ENCODE measurements at regions not wholly inside any gene's neighbourhood (a gene's known extent, or its start where the extent isn't known, plus 50 kb on each side); places are given as distances from the start of the nearest gene placed in this dataset.

DNA sequence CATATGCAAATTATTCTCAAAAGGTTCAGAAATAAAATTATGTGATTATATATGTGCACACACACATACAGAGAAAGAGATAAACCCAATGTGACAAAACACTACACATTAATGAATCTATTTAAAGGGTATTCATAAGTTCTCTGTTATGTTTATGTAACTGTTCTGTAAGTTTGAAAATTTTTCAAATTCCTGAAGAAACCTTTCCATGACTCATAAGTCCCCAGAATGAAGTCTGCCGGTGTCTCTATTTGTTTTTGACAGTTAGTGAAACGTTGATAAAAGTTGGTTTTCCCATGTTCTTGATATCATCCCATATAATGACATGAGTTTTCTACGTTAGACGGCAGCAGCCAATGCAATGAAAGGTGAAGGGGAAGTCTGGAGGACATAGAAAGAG, 199.5 kb upstream of the PUM3 start:
- peaks cover 3% of the 10 kb centered on the region for H3F3A ChIP-seq (replicated peaks; ENCODE audit: insufficient read depth)
- ChIA-PET POLR2A (no interaction called here), CTCF (no interaction called here)
- no peak overlapping the region for H3K4me2 ChIP-seq
- H3K4me3 ChIP-seq (ENCODE audit: low read depth in 2 of 2, low read length in 1 of 2): no peak overlapping the region
- no peak overlapping the region for H3K9ac ChIP-seq
- no peaks in the 10 kb centered on the region; a peak in 2 of 4 replicates for H3K4me1 ChIP-seq (ENCODE audit: control insufficient read depth in 1 of 2, insufficient read depth in 2 of 2, low read depth in 1 of 2, low read length in 1 of 2)
- H3K79me2 ChIP-seq (ENCODE audit: insufficient read depth): no peaks in the 10 kb centered on the region
- WGBS (ENCODE audit: low lambda C conversion rate): 44% methylated on average over 4 of the region's 4 CpGs
- DNase-seq: no peak
- 0 out of 2 replicates have a peak overlapping the region, but pooled peaks have one; percentile 24 for H2AFZ ChIP-seq (ENCODE audit: low read depth)
- H3K9me3 ChIP-seq: no peaks in the 10 kb centered on the region
- no peaks in the 10 kb centered on the region for H3K36me3 ChIP-seq (replicated peaks in 1 of 2; ENCODE audit: control insufficient read depth in 1 of 2, insufficient read depth in 2 of 2, low read length in 1 of 2)
- no peak overlapping the region for H3K27ac ChIP-seq (ENCODE audit: low read depth in 2 of 2, low read length in 1 of 2)
- H3K27me3 ChIP-seq (ENCODE audit: insufficient read depth): no peaks in the 10 kb centered on the region
- no peaks in the 10 kb centered on the region for H3K9me2 ChIP-seq
- no peaks in the 10 kb centered on the region for H4K20me1 ChIP-seq (ENCODE audit: insufficient read depth)
- no peak for TF ChIP-seq MEF2A (IDR thresholded peaks at IDR 0.05; ENCODE audit: borderline replicate concordance, low read depth)
- TF ChIP-seq TEAD4 (IDR thresholded peaks at IDR 0.05; ENCODE audit: borderline replicate concordance, insufficient read depth): no peak
- no peak for TF ChIP-seq NFIC (IDR thresholded peaks at IDR 0.05; ENCODE audit: borderline replicate concordance)

DNA sequence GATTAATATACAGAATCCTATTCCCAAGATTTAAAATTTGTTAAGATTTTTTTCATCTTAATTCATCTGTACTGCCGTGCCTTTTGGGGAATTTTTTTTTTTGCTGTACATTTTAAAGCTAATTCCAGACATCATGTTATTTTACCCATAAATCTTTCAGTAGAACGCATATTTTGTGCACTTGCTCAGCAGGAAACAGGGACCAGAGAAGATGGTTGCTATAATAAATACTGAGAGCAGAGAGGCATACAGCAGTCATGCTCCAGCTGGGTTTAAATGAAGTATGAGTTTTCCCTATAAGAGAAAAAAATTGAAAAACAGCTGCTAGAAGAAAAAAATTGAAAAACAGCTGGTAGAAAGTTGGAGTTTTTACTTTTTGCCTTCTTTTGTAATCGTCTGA, 196.9 kb upstream of the PUM3 start:
- no peaks in the 10 kb centered on the region for H3K27me3 ChIP-seq (ENCODE audit: insufficient read depth)
- POLR2A ChIA-PET: no interaction called here

GRCh38 chr9:3036333-3036700, 192.4 kb upstream of the PUM3 start:
- WGBS (ENCODE audit: low lambda C conversion rate): 0% methylated on average over 1 of the region's 1 CpG
- Histone ChIP-seq H3K27ac (ENCODE audit: low read depth in 2 of 2, low read length in 1 of 2) (no peak overlapping the region), H3K9me3 (no peaks in the 10 kb centered on the region), H3K4me1 (ENCODE audit: control insufficient read depth in 1 of 2, insufficient read depth in 2 of 2, low read depth in 1 of 2, low read length in 1 of 2) (no peaks in the 10 kb centered on the region), H3K4me2 (no peak overlapping the region), H3K36me3 (replicated peaks in 1 of 2; ENCODE audit: control insufficient read depth in 1 of 2, insufficient read depth in 2 of 2, low read length in 1 of 2) (no peaks in the 10 kb centered on the region), H4K20me1 (ENCODE audit: insufficient read depth) (no peaks in the 10 kb centered on the region), H3K4me3 (ENCODE audit: low read depth in 2 of 2, low read length in 1 of 2) (no peak overlapping the region), H2AFZ (ENCODE audit: low read depth) (no peak overlapping the region), H3F3A (replicated peaks; ENCODE audit: insufficient read depth) (no peaks in the 10 kb centered on the region), H3K27me3 (ENCODE audit: insufficient read depth) (no peaks in the 10 kb centered on the region), H3K9me2 (no peaks in the 10 kb centered on the region), H3K79me2 (ENCODE audit: insufficient read depth) (no peaks in the 10 kb centered on the region), H3K9ac (no peak overlapping the region)
- DNase-seq: no peak
- POLR2A ChIA-PET: no interaction called here
- CTCF ChIA-PET: no interaction called here
- TF ChIP-seq ZBTB33 (IDR thresholded peaks at IDR 0.05; ENCODE audit: borderline replicate concordance, low read depth): no peak
- no peak for TF ChIP-seq POLR2AphosphoS5 (IDR thresholded peaks at IDR 0.05; ENCODE audit: low read depth, low read length)
- TF ChIP-seq, protein P1, sequence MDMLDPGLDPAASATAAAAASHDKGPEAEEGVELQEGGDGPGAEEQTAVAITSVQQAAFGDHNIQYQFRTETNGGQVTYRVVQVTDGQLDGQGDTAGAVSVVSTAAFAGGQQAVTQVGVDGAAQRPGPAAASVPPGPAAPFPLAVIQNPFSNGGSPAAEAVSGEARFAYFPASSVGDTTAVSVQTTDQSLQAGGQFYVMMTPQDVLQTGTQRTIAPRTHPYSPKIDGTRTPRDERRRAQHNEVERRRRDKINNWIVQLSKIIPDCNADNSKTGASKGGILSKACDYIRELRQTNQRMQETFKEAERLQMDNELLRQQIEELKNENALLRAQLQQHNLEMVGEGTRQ (IDR thresholded peaks at IDR 0.05; ENCODE audit: borderline replicate concordance, low read depth, low read length): no peak
- TF ChIP-seq REST (IDR thresholded peaks at IDR 0.05; ENCODE audit: low read depth, low read length): no peak
- no peak for TF ChIP-seq GABPA (IDR thresholded peaks at IDR 0.05; ENCODE audit: low read depth)
- no peak for TF ChIP-seq TCF12 (IDR thresholded peaks at IDR 0.05)
- no peak for TF ChIP-seq CHD2 (IDR thresholded peaks at IDR 0.05; ENCODE audit: low read length, partially characterized antibody)

More for the DNA sequence above, 196.9 kb upstream of the PUM3 start:
- H2AFZ ChIP-seq (ENCODE audit: low read depth): no peak overlapping the region
- H3K79me2 ChIP-seq (ENCODE audit: insufficient read depth): no peaks in the 10 kb centered on the region
- H3K9me3 ChIP-seq: no peaks in the 10 kb centered on the region
- DNase-seq: no peak
- no peak overlapping the region for H3K4me3 ChIP-seq (ENCODE audit: low read depth in 2 of 2, low read length in 1 of 2)
- no peaks in the 10 kb centered on the region for H3K36me3 ChIP-seq (replicated peaks in 1 of 2; ENCODE audit: control insufficient read depth in 1 of 2, insufficient read depth in 2 of 2, low read length in 1 of 2)
- no peak overlapping the region for H3K4me2 ChIP-seq
- no peak overlapping the region for H3K9ac ChIP-seq
- H3K9me2 ChIP-seq: no peaks in the 10 kb centered on the region
- H3K4me1 ChIP-seq (ENCODE audit: control insufficient read depth in 1 of 2, insufficient read depth in 2 of 2, low read depth in 1 of 2, low read length in 1 of 2): no peaks in the 10 kb centered on the region; a peak in 2 of 4 replicates
- TF ChIP-seq SIN3A (IDR thresholded peaks at IDR 0.05; ENCODE audit: borderline replicate concordance, low read depth, low read length): no peak
- no peak for TF ChIP-seq RFX5 (IDR thresholded peaks at IDR 0.05; ENCODE audit: low read length)
- TF ChIP-seq IRF3 (IDR thresholded peaks at IDR 0.05; ENCODE audit: low read depth, low read length): no peak
- no peak for TF ChIP-seq POLR2AphosphoS5 (IDR thresholded peaks at IDR 0.05; ENCODE audit: low read depth, low read length)
- no peak for TF ChIP-seq NFIC (IDR thresholded peaks at IDR 0.05; ENCODE audit: borderline replicate concordance)
- no peak for TF ChIP-seq EP300 (IDR thresholded peaks at IDR 0.05; ENCODE audit: borderline replicate concordance in 1 of 2, low read depth in 1 of 2, low read length in 1 of 2)
- TF ChIP-seq GABPA (IDR thresholded peaks at IDR 0.05; ENCODE audit: low read depth): no peak
- TF ChIP-seq YY1 (IDR thresholded peaks at IDR 0.05; ENCODE audit: low read depth): no peak
- no peak for TF ChIP-seq EZH2phosphoT487 (IDR thresholded peaks at IDR 0.05; ENCODE audit: borderline replicate concordance, low read depth)
- H4K20me1 ChIP-seq (ENCODE audit: insufficient read depth): no peaks in the 10 kb centered on the region
- CTCF ChIA-PET: interaction anchor here (0.7 to 1.0 kb wide), 2 partner anchors 1335 to 1943 kb away, joined by 3 to 4 read pairs; no protein-coding TSS in a partner anchor
- 12% methylated on average over 3 of the region's 3 CpGs for WGBS (ENCODE audit: low lambda C conversion rate)
- H3F3A ChIP-seq (replicated peaks; ENCODE audit: insufficient read depth): peaks cover 3% of the 10 kb centered on the region
- H3K27ac ChIP-seq (ENCODE audit: low read depth in 2 of 2, low read length in 1 of 2): no peak overlapping the region

All from SK-N-SH (cell line).